K562 (cell line): ENCODE measurements at regions not wholly inside any gene's neighbourhood (a gene's known extent, or its start where the extent isn't known, plus 50 kb on each side); places are given as distances from the start of the nearest gene placed in this dataset.

Source experiments
- CTCF ChIP-seq, 3 experiments: IDR thresholded peaks in 2 of 3; conservative IDR thresholded peaks in 1 of 3; 2 replicates each; pipeline ENCODE4 v1.5.1; 2011 to 2012; ENCODE audit warnings: low read length in 3 of 3, mild to moderate bottlenecking in 3 of 3, control low read depth in 2 of 3, improper control_type of control experiment in 1 of 3, inconsistent platforms in 1 of 3, low read depth in 1 of 3, mixed read lengths in 1 of 3, moderate library complexity in 1 of 3; ENCODE audit not compliant: insufficient read depth in 2 of 3
- EZH2 ChIP-seq: IDR thresholded peaks from 2 replicates; pipeline ENCODE4 v1.6.1; 2012; ENCODE audit warnings: low read depth, mild to moderate bottlenecking, inconsistent platforms, low read length, borderline replicate concordance
- L3MBTL2 ChIP-seq: fragments of 450-650 bp; IDR thresholded peaks from 2 replicates; pipeline ENCODE4 v1.6.1; 2016; ENCODE audit warnings: mild to moderate bottlenecking, moderate library complexity
- LARP7 ChIP-seq: fragments of 450-650 bp; IDR thresholded peaks from 2 replicates; pipeline ENCODE4 v1.6.1; 2016
- POLR2G ChIP-seq: fragments of 200-400 bp; formaldehyde crosslinking; IDR thresholded peaks from 2 replicates; pipeline ENCODE4 v1.6.1; 2017; ENCODE audit warnings: low read depth, mild to moderate bottlenecking, antibody characterized with exemption, low read length, moderate library complexity
- RBM15 ChIP-seq: fragments of 200-400 bp; formaldehyde crosslinking; IDR thresholded peaks from 2 replicates; pipeline ENCODE4 v1.6.1; 2018; ENCODE audit warnings: mild to moderate bottlenecking, low read length, moderate library complexity; ENCODE audit not compliant: insufficient read depth
- TBP ChIP-seq: optimal IDR thresholded peaks from 2 replicates; pipeline ENCODE3; 2011; ENCODE audit warnings: low read depth, low read length, improper control_type of control experiment
- ZFP1 ChIP-seq: fragments of 450-650 bp; formaldehyde crosslinking; IDR thresholded peaks from 2 replicates; pipeline ENCODE4 v1.4.0; 2020; ENCODE audit warnings: mild to moderate bottlenecking, mixed read lengths
- ZNF143 ChIP-seq: sonication (generic); formaldehyde crosslinking; IDR thresholded peaks from 2 replicates; pipeline ENCODE4 v1.9.0; 2022; ENCODE audit warnings: mild to moderate bottlenecking, missing genetic modification reagents
- TF ChIP-seq, protein P1 (sequence below): fragments of 250-450 bp; sonication (Bioruptor Pico); IDR thresholded peaks from 2 replicates; pipeline ENCODE4 v1.4.0; 2020
- TF ChIP-seq, protein P2 (sequence below): sonication (generic); IDR thresholded peaks from 2 replicates; pipeline ENCODE4 v1.6.1; 2016

DNA sequence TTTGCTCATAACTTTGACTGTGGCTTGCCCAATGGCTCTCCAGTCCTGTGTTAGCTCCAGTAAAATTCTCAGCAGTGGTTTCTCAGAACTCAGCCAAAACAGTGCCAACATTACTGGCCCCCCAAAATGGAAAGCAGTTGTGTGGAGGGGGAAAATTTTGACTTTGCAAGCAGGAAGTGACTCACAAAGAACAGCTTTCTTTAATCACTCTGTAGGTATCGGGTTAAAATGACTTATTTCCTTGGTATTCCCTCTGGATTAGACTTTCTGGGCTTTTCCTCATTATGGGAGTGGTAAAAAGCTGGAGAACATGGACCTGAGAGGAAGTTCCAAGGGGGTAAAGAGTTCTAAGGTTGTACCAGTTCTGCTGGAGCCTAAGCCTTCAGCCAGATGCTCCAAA, 175.7 kb upstream of the RND3 start:
- TF ChIP-seq RBM15 = no peak
- no peak for TF ChIP-seq CTCF (IDR thresholded peaks at IDR 0.05 in 2 of 3, conservative IDR thresholded peaks at IDR 0.05 in 1 of 3; ENCODE audit: insufficient read depth in 2 of 3, low read depth in 1 of 3, low read length in 3 of 3)
- TF ChIP-seq, protein P1, sequence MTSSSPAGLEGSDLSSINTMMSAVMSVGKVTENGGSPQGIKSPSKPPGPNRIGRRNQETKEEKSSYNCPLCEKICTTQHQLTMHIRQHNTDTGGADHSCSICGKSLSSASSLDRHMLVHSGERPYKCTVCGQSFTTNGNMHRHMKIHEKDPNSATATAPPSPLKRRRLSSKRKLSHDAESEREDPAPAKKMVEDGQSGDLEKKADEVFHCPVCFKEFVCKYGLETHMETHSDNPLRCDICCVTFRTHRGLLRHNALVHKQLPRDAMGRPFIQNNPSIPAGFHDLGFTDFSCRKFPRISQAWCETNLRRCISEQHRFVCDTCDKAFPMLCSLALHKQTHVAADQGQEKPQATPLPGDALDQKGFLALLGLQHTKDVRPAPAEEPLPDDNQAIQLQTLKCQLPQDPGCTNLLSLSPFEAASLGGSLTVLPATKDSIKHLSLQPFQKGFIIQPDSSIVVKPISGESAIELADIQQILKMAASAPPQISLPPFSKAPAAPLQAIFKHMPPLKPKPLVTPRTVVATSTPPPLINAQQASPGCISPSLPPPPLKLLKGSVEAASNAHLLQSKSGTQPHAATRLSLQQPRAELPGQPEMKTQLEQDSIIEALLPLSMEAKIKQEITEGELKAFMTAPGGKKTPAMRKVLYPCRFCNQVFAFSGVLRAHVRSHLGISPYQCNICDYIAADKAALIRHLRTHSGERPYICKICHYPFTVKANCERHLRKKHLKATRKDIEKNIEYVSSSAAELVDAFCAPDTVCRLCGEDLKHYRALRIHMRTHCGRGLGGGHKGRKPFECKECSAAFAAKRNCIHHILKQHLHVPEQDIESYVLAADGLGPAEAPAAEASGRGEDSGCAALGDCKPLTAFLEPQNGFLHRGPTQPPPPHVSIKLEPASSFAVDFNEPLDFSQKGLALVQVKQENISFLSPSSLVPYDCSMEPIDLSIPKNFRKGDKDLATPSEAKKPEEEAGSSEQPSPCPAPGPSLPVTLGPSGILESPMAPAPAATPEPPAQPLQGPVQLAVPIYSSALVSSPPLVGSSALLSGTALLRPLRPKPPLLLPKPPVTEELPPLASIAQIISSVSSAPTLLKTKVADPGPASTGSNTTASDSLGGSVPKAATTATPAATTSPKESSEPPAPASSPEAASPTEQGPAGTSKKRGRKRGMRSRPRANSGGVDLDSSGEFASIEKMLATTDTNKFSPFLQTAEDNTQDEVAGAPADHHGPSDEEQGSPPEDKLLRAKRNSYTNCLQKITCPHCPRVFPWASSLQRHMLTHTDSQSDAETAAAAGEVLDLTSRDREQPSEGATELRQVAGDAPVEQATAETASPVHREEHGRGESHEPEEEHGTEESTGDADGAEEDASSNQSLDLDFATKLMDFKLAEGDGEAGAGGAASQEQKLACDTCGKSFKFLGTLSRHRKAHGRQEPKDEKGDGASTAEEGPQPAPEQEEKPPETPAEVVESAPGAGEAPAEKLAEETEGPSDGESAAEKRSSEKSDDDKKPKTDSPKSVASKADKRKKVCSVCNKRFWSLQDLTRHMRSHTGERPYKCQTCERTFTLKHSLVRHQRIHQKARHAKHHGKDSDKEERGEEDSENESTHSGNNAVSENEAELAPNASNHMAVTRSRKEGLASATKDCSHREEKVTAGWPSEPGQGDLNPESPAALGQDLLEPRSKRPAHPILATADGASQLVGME = no peak
- no peak for TF ChIP-seq EZH2
- TF ChIP-seq TBP = no peak
- TF ChIP-seq, protein P2, sequence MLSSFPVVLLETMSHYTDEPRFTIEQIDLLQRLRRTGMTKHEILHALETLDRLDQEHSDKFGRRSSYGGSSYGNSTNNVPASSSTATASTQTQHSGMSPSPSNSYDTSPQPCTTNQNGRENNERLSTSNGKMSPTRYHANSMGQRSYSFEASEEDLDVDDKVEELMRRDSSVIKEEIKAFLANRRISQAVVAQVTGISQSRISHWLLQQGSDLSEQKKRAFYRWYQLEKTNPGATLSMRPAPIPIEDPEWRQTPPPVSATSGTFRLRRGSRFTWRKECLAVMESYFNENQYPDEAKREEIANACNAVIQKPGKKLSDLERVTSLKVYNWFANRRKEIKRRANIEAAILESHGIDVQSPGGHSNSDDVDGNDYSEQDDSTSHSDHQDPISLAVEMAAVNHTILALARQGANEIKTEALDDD = no peak
- TF ChIP-seq ZNF143 (CRISPR knock-in tag) = no peak
- TF ChIP-seq POLR2G = no peak
- no peak for TF ChIP-seq LARP7
- TF ChIP-seq ZFP1 (CRISPR knock-in tag) = no peak
- no peak for TF ChIP-seq L3MBTL2
